B cell (primary cell): ENCODE measurements at regions not wholly inside any gene's neighbourhood (a gene's known extent, or its start where the extent isn't known, plus 50 kb on each side); places are given as distances from the start of the nearest gene placed in this dataset.

Source experiments
- ATAC-seq: fragments of 200-7000 bp; cut with Tn5 transposase; one replicate; pipeline ENCODE4 v1.10.0; 2021; ENCODE audit warnings: low read depth, mild to moderate bottlenecking, moderate number of reproducible peaks, moderate library complexity
- CTCF ChIA-PET: fragments of 350-600 bp; sonication (Branson Sonifier 250); formaldehyde crosslinking; loops from one replicate; lab custom pipeline; 2021; ENCODE audit warnings: antibody characterized with exemption, inconsistent platforms; lab: Charles Lee
- POLR2A ChIA-PET: fragments of 350-600 bp; sonication (Branson Sonifier 250); formaldehyde crosslinking; loops from one replicate; lab custom pipeline; 2021; ENCODE audit warnings: antibody characterized with exemption; lab: Charles Lee
- DNase-seq: peaks from one replicate; pipeline ENCODE4 v3.0.0; 2013
- H2AFZ ChIP-seq: 2 replicates; pipeline ENCODE4 v1.6.1; 2012; ENCODE audit warnings: mild to moderate bottlenecking, low read depth, low read length; ENCODE audit not compliant: insufficient read depth, poor library complexity, severe bottlenecking
- H3K27ac ChIP-seq, 2 donors: 1 replicate in 1 of 2; 2 replicates in 1 of 2; pipeline ENCODE4 v1.5.1; 2012 to 2013; ENCODE audit warnings: low read length in 2 of 2, mild to moderate bottlenecking in 2 of 2, moderate library complexity in 1 of 2
- H3K27me3 ChIP-seq, 4 experiments: fragments of 200-600 bp in 1 of 4; sonication (generic) in 1 of 4; replicated peaks in 1 of 4; 1 replicate in 2 of 4; 2 replicates in 2 of 4; pipeline versions ENCODE4 v1.6.1 to v1.7.0; 2013 to 2016; ENCODE audit warnings: low read length in 3 of 4, mild to moderate bottlenecking in 2 of 4, mixed read lengths in 1 of 4, moderate library complexity in 1 of 4; ENCODE audit not compliant: insufficient read depth in 4 of 4, control insufficient read depth in 3 of 4; ENCODE audit errors: control extremely low read depth in 1 of 4
- H3K36me3 ChIP-seq, 2 experiments: replicated peaks in 1 of 2; 1 replicate in 1 of 2; 2 replicates in 1 of 2; pipeline versions ENCODE4 v1.6.1 to v1.7.1; 2013; ENCODE audit warnings: low read length in 1 of 2; ENCODE audit not compliant: insufficient read depth in 2 of 2, control insufficient read depth in 1 of 2; ENCODE audit errors: control extremely low read depth in 1 of 2, extremely low read depth in 1 of 2
- H3K4me1 ChIP-seq, 2 donors: fragments of 200-600 bp in 1 of 2; sonication (generic) in 1 of 2; 1 replicate in 1 of 2; 2 replicates in 1 of 2; pipeline versions ENCODE4 v1.5.1 to v1.6.1; 2013 to 2017; ENCODE audit warnings: low read length in 2 of 2; ENCODE audit not compliant: control insufficient read depth in 2 of 2, insufficient read depth in 2 of 2
- H3K4me2 ChIP-seq: replicated peaks from 2 replicates; pipeline ENCODE3; 2012; ENCODE audit warnings: mild to moderate bottlenecking, low read depth, low read length; ENCODE audit not compliant: poor library complexity, severe bottlenecking
- H3K4me3 ChIP-seq, 5 experiments: fragments of 200-600 bp in 1 of 5; sonication (generic) in 1 of 5; 1 replicate in 3 of 5; 2 replicates in 2 of 5; pipeline versions ENCODE4 v1.5.1 to v1.7.0; 2011 to 2016; ENCODE audit warnings: low read length in 4 of 5, mild to moderate bottlenecking in 4 of 5, low read depth in 2 of 5, control low read depth in 1 of 5, moderate library complexity in 1 of 5; ENCODE audit not compliant: insufficient read depth in 1 of 5; ENCODE audit errors: control extremely low read depth in 1 of 5, extremely low read depth in 1 of 5
- H3K79me2 ChIP-seq: fragments of 200-600 bp; sonication (generic); one replicate; pipeline ENCODE4 v1.6.0; 2016; ENCODE audit warnings: low read length; ENCODE audit not compliant: control insufficient read depth, insufficient read depth
- H3K9ac ChIP-seq: fragments of 200-600 bp; sonication (generic); 2 replicates; pipeline ENCODE4 v1.6.1; 2017; ENCODE audit warnings: mild to moderate bottlenecking, low read length, moderate library complexity
- H3K9me3 ChIP-seq, 3 donors: one replicate each; pipeline versions ENCODE4 v1.6.1 to v1.7.1; 2013; ENCODE audit warnings: low read length in 2 of 3; ENCODE audit not compliant: control insufficient read depth in 2 of 3, insufficient read depth in 1 of 3; ENCODE audit errors: control extremely low read depth in 1 of 3
- H4K20me1 ChIP-seq: 2 replicates; pipeline ENCODE4 v1.6.0; 2012; ENCODE audit warnings: mild to moderate bottlenecking, low read length; ENCODE audit not compliant: insufficient read depth, control insufficient read depth, poor library complexity, severe bottlenecking
- H3K27ac Mint-ChIP-seq: one replicate; pipeline ENCODE4 v1.8.0; 2021; ENCODE audit warnings: mixed read lengths
- H3K27me3 Mint-ChIP-seq: one replicate; pipeline ENCODE4 v1.8.0; 2021; ENCODE audit warnings: mixed read lengths
- H3K4me1 Mint-ChIP-seq: one replicate; pipeline ENCODE4 v1.8.0; 2021; ENCODE audit warnings: mixed read lengths
- H3K4me3 Mint-ChIP-seq: one replicate; pipeline ENCODE4 v1.8.0; 2021; ENCODE audit warnings: mixed read lengths
- H3K9me3 Mint-ChIP-seq: one replicate; pipeline ENCODE4 v1.8.0; 2022; ENCODE audit warnings: mixed read lengths; ENCODE audit not compliant: insufficient read depth
- CTCF ChIP-seq: fragments of 200-600 bp; IDR thresholded peaks from one replicate; pipeline ENCODE4 v1.8.0; 2022; ENCODE audit warnings: antibody characterized with exemption, mild to moderate bottlenecking
- EZH2 ChIP-seq: IDR thresholded peaks from 2 replicates; pipeline ENCODE4 v1.6.1; 2012; ENCODE audit warnings: borderline replicate concordance, low read depth, mild to moderate bottlenecking, moderate library complexity, low read length; ENCODE audit not compliant: insufficient read depth, poor library complexity, severe bottlenecking
- WGBS: methylation state at CpG from one replicate; pipeline ENCODE4 v1.1.5; 2013; ENCODE audit warnings: missing lambda C conversion rate; ENCODE audit not compliant: insufficient coverage; 5-methylcytosine and 5-hydroxymethylcytosine counted together
- intact Hi-C: fragments of 100-400 bp; cut with micrococcal nuclease; formaldehyde crosslinking; loops from one replicate; pipeline ENCODE4 v1.10.0; 2022

- POLR2A ChIA-PET: no interaction called here
- H3K4me2 ChIP-seq: no peak overlapping the region
- intact Hi-C loops: no loop called here
These were observed 94.2 kb upstream of the TNC start for GRCh38 chr9:115212125-115212605.

GRCh38 chr9:115212832-115213231 lies 94.9 kb upstream of the TNC start:
- Histone ChIP-seq H2AFZ (no peak overlapping the region), H3K36me3 (no peaks in the 10 kb centered on the region), H3K4me1 (peaks cover 0 to 24% of the 10 kb centered on the region in 2 donors), H3K27ac (no peak overlapping the region), H3K9me3 (no peaks in the 10 kb centered on the region), H3K79me2 (no peaks in the 10 kb centered on the region), H3K4me3 (peak overlapping the region in 1 of 5 experiments; percentile 21), H3K4me2 (no peak overlapping the region), H3K9ac (no peak overlapping the region), H4K20me1 (no peaks in the 10 kb centered on the region), H3K27me3 (no peaks in the 10 kb centered on the region)
- Mint-ChIP-seq H3K4me1 (peaks cover 54% of the 10 kb centered on the region), H3K27ac (no peak overlapping the region), H3K9me3 (no peaks in the 10 kb centered on the region), H3K4me3 (peak overlapping the region; percentile 41), H3K27me3 (no peaks in the 10 kb centered on the region)
- ChIA-PET POLR2A (no interaction called here), CTCF (no interaction called here)
- WGBS: no CpG with 5 or more reads among the region's 3 CpGs
- ATAC-seq (peak; percentile 31), DNase-seq (peak; percentile 10)
- intact Hi-C loops: no loop called here
- TF ChIP-seq CTCF: no peak
- TF ChIP-seq EZH2: no peak

More at GRCh38 chr9:115212125-115212605, 94.2 kb upstream of the TNC start:
- Histone ChIP-seq H3K79me2 (no peaks in the 10 kb centered on the region), H3K27ac (no peak overlapping the region), H2AFZ (no peak overlapping the region), H4K20me1 (no peaks in the 10 kb centered on the region), H3K4me1 (peaks cover 0 to 24% of the 10 kb centered on the region in 2 donors), H3K4me3 (no peak overlapping the region), H3K27me3 (no peaks in the 10 kb centered on the region), H3K36me3 (no peaks in the 10 kb centered on the region), H3K9me3 (no peaks in the 10 kb centered on the region), H3K9ac (no peak overlapping the region)
- Mint-ChIP-seq H3K27ac (no peak overlapping the region), H3K4me3 (peak overlapping the region; percentile 41), H3K27me3 (no peaks in the 10 kb centered on the region), H3K9me3 (no peaks in the 10 kb centered on the region), H3K4me1 (peaks cover 52% of the 10 kb centered on the region)
- CTCF ChIA-PET: no interaction called here
- ATAC-seq: no peak
- TF ChIP-seq CTCF (no peak), EZH2 (no peak)
- no peak for DNase-seq
